Keratinocyte (primary cell): ENCODE measurements at regions not wholly inside any gene's neighbourhood (a gene's known extent, or its start where the extent isn't known, plus 50 kb on each side); places are given as distances from the start of the nearest gene placed in this dataset.

Experiments
- DNase-seq: peaks from one replicate; pipeline ENCODE4 v3.0.0-alpha.2; 2011; ENCODE audit warnings: low read depth, missing footprints, low spot score
- FAIRE-seq: peaks from 2 replicates; lab custom pipeline; 2011; peaks lifted over from hg19 to GRCh38; lab: Jason Lieb, UNC
- H2AFZ ChIP-seq: 2 replicates; pipeline ENCODE4 v1.6.0; 2012; ENCODE audit warnings: low read length, control low read depth, inconsistent platforms; ENCODE audit not compliant: control insufficient read depth
- H3K27ac ChIP-seq: 2 replicates; pipeline ENCODE4 v1.5.1; 2011; ENCODE audit warnings: low read length; ENCODE audit not compliant: control insufficient read depth, insufficient read depth
- H3K27me3 ChIP-seq: 3 replicates; pipeline ENCODE4 v1.6.0; 2011; ENCODE audit warnings: low read length; ENCODE audit not compliant: control insufficient read depth, insufficient read depth; ENCODE audit errors: extremely low read depth
- H3K36me3 ChIP-seq, 2 experiments: 2 replicates in 1 of 2; 3 replicates in 1 of 2; pipeline ENCODE4 v1.5.1; 2011; ENCODE audit warnings: low read length in 2 of 2, mild to moderate bottlenecking in 1 of 2; ENCODE audit not compliant: control insufficient read depth in 2 of 2, insufficient read depth in 2 of 2; ENCODE audit errors: extremely low read depth in 1 of 2
- H3K4me1 ChIP-seq: 3 replicates; pipeline ENCODE4 v1.5.1; 2011; ENCODE audit warnings: low read length; ENCODE audit not compliant: control insufficient read depth, insufficient read depth; ENCODE audit errors: extremely low read depth
- H3K4me2 ChIP-seq: 3 replicates; pipeline ENCODE4 v1.6.0; 2011; ENCODE audit warnings: low read depth, low read length; ENCODE audit not compliant: control insufficient read depth, insufficient read depth; ENCODE audit errors: extremely low read depth
- H3K4me3 ChIP-seq, 3 experiments: fragments of 200-600 bp in 1 of 3; sonication (generic) in 1 of 3; 2 replicates in 2 of 3; 3 replicates in 1 of 3; pipeline ENCODE4 v1.5.1; 2011 to 2016; ENCODE audit warnings: low read length in 3 of 3, mild to moderate bottlenecking in 3 of 3, control low read depth in 2 of 3, inconsistent platforms in 1 of 3, low read depth in 1 of 3, mixed read lengths in 1 of 3, mixed run types in 1 of 3, moderate library complexity in 1 of 3; ENCODE audit not compliant: control insufficient read depth in 2 of 3, insufficient read depth in 2 of 3; ENCODE audit errors: extremely low read depth in 1 of 3
- H3K79me2 ChIP-seq: 2 replicates; pipeline ENCODE4 v1.6.0; 2012; ENCODE audit warnings: low read length; ENCODE audit not compliant: control insufficient read depth, insufficient read depth
- H3K9ac ChIP-seq: 3 replicates; pipeline ENCODE4 v1.6.0; 2011; ENCODE audit warnings: low read length; ENCODE audit not compliant: control insufficient read depth, insufficient read depth; ENCODE audit errors: extremely low read depth
- H3K9me1 ChIP-seq: 3 replicates; pipeline ENCODE4 v1.6.0; 2011; ENCODE audit warnings: low read length; ENCODE audit not compliant: control insufficient read depth, insufficient read depth; ENCODE audit errors: extremely low read depth
- H3K9me3 ChIP-seq: 2 replicates; pipeline ENCODE4 v1.5.1; 2012; ENCODE audit warnings: low read depth, low read length; ENCODE audit not compliant: control insufficient read depth
- H4K20me1 ChIP-seq: 3 replicates; pipeline ENCODE4 v1.6.0; 2011; ENCODE audit warnings: low read length; ENCODE audit not compliant: control insufficient read depth, insufficient read depth; ENCODE audit errors: extremely low read depth
- EZH2 ChIP-seq: IDR thresholded peaks from one replicate; pipeline ENCODE4 v1.6.1; 2012; ENCODE audit warnings: inconsistent platforms, mild to moderate bottlenecking, low read length, moderate library complexity
- dilution Hi-C: fragments of 300-500 bp; cut with MboI; formaldehyde crosslinking; loops from one replicate; pipeline ENCODE4 v1.7.0; 2020; ENCODE audit warnings: low sequenced_read_pairs; ENCODE audit not compliant: extremely low pct_ligation_motif_present
- TF ChIP-seq, protein P1 (sequence below), 3 experiments: IDR thresholded peaks in 1 of 3; conservative IDR thresholded peaks in 1 of 3; optimal IDR thresholded peaks in 1 of 3; 2 replicates in 2 of 3; 3 replicates in 1 of 3; pipeline versions ENCODE3 to v1.5.1; 2011; ENCODE audit warnings: low read length in 3 of 3, mild to moderate bottlenecking in 3 of 3, moderate library complexity in 2 of 3, control low read depth in 1 of 3, inconsistent platforms in 1 of 3; ENCODE audit not compliant: insufficient read depth in 2 of 3; ENCODE audit errors: extremely low read depth in 1 of 3

DNA sequence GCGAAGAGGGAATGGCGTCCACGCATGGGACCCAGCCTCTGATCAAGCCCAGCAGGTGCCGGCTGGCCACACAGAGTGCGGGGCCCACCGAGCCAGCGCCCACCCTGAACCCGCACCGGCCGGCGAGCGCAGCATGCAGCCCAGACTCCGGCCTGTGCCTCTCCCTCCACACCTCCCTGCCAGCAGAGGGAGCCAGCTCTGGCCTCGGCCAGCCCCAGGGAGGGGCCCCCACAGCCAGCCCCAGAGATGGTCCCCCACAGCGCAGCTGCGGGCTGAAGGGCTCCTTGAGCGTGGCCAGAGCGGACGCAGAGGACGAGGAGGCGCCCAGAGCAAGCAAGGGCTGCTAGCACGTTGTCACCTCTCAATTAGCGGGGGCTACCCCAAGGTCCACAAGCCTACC is 904.5 kb downstream of the SLITRK6 start:
- H3K27ac ChIP-seq: no peak overlapping the region
- H3K9me3 ChIP-seq: no peaks in the 10 kb centered on the region
- H4K20me1 ChIP-seq: no peaks in the 10 kb centered on the region
- TF ChIP-seq, protein P1, sequence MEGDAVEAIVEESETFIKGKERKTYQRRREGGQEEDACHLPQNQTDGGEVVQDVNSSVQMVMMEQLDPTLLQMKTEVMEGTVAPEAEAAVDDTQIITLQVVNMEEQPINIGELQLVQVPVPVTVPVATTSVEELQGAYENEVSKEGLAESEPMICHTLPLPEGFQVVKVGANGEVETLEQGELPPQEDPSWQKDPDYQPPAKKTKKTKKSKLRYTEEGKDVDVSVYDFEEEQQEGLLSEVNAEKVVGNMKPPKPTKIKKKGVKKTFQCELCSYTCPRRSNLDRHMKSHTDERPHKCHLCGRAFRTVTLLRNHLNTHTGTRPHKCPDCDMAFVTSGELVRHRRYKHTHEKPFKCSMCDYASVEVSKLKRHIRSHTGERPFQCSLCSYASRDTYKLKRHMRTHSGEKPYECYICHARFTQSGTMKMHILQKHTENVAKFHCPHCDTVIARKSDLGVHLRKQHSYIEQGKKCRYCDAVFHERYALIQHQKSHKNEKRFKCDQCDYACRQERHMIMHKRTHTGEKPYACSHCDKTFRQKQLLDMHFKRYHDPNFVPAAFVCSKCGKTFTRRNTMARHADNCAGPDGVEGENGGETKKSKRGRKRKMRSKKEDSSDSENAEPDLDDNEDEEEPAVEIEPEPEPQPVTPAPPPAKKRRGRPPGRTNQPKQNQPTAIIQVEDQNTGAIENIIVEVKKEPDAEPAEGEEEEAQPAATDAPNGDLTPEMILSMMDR (optimal IDR thresholded peaks at IDR 0.05 in 1 of 3, IDR thresholded peaks at IDR 0.05 in 1 of 3, conservative IDR thresholded peaks at IDR 0.05 in 1 of 3; ENCODE audit: extremely low read depth in 1 of 3, insufficient read depth in 2 of 3, low read length in 3 of 3): no peak
- no peak for TF ChIP-seq EZH2
- no peak overlapping the region for H3K4me2 ChIP-seq
- no peaks in the 10 kb centered on the region for H3K27me3 ChIP-seq
- no peak for FAIRE-seq
- H3K9me1 ChIP-seq: no peaks in the 10 kb centered on the region
- no peak overlapping the region for H3K9ac ChIP-seq
- dilution Hi-C loops: no loop called here
- H3K4me1 ChIP-seq: no peaks in the 10 kb centered on the region
- H3K36me3 ChIP-seq: no peaks in the 10 kb centered on the region
- DNase-seq: no peak
- H2AFZ ChIP-seq: no peak overlapping the region
- H3K79me2 ChIP-seq: no peaks in the 10 kb centered on the region
- no peak overlapping the region for H3K4me3 ChIP-seq

DNA sequence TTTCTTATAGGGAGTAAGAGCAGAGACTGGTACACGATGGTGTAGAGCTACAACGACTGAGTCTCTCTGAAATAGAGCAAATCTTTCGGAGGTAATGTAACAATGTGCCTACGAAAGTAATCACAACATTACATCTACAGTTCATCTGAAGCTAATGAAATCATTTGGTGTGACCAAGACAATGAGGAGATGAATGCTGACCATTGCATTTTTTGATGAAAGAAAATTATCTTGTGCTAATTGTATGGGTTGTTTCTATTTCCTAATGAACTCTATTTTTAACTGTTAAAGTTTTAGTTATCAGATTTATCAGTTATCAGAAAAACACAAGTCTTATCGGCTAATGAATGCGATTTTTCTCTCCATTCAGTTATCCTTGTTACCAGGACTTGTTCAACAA is 913.4 kb downstream of the SLITRK6 start:
- H3K79me2 ChIP-seq: no peaks in the 10 kb centered on the region
- no peak for TF ChIP-seq EZH2
- TF ChIP-seq, protein P1 (optimal IDR thresholded peaks at IDR 0.05 in 1 of 3, IDR thresholded peaks at IDR 0.05 in 1 of 3, conservative IDR thresholded peaks at IDR 0.05 in 1 of 3; ENCODE audit: extremely low read depth in 1 of 3, insufficient read depth in 2 of 3, low read length in 3 of 3): no peak
- H3K4me3 ChIP-seq: no peak overlapping the region
- H3K27ac ChIP-seq: no peak overlapping the region
- H4K20me1 ChIP-seq: no peaks in the 10 kb centered on the region
- no peak overlapping the region for H3K9ac ChIP-seq
- dilution Hi-C loops: no loop called here
- H3K9me1 ChIP-seq: no peaks in the 10 kb centered on the region
- no peak overlapping the region for H2AFZ ChIP-seq
- no peak overlapping the region for H3K4me2 ChIP-seq
- no peaks in the 10 kb centered on the region for H3K27me3 ChIP-seq
- H3K4me1 ChIP-seq: no peaks in the 10 kb centered on the region
- FAIRE-seq (no peak), DNase-seq (no peak)
- H3K36me3 ChIP-seq: no peaks in the 10 kb centered on the region
- H3K9me3 ChIP-seq: no peaks in the 10 kb centered on the region
